HL-60 (cell line): ENCODE measurements at regions not wholly inside any gene's neighbourhood (a gene's known extent, or its start where the extent isn't known, plus 50 kb on each side); places are given as distances from the start of the nearest gene placed in this dataset.

ENCODE experiments used
- DNase-seq, 2 experiments: peaks; one replicate each; pipeline ENCODE4 v3.0.0-alpha.2; 2010 to 2020; ENCODE audit warnings: low read depth in 1 of 2, low spot score in 1 of 2
- H3K27ac ChIP-seq: fragments of 250-450 bp; sonication (Bioruptor Pico); replicated peaks from 2 replicates; pipeline ENCODE4 v1.5.1; 2020; ENCODE audit warnings: mild to moderate bottlenecking, moderate library complexity
- H3K27me3 ChIP-seq: fragments of 250-450 bp; sonication (Bioruptor Pico); 2 replicates; pipeline ENCODE4 v1.5.1; 2021; ENCODE audit warnings: mild to moderate bottlenecking, moderate library complexity; ENCODE audit not compliant: insufficient read depth, poor library complexity, severe bottlenecking
- H3K4me3 ChIP-seq: replicated peaks from 2 replicates; pipeline ENCODE4 v1.5.1; 2011; ENCODE audit warnings: mild to moderate bottlenecking, control low read depth, low read length; ENCODE audit not compliant: insufficient read depth
- GABPA ChIP-seq: IDR thresholded peaks from 2 replicates; pipeline ENCODE4 v1.6.1; 2012; ENCODE audit warnings: low read depth
- POLR2AphosphoS5 ChIP-seq: IDR thresholded peaks from 2 replicates; pipeline ENCODE4 v1.6.1; 2012; ENCODE audit warnings: low read depth
- REST ChIP-seq: IDR thresholded peaks from 2 replicates; pipeline ENCODE4 v1.6.1; 2012; ENCODE audit warnings: low read depth; ENCODE audit not compliant: insufficient replicate concordance
- SPI1 ChIP-seq: IDR thresholded peaks from 2 replicates; pipeline ENCODE4 v1.6.1; 2012; ENCODE audit warnings: low read depth, mild to moderate bottlenecking, borderline replicate concordance
- TF ChIP-seq, protein P1 (sequence below): IDR thresholded peaks from one replicate; pipeline ENCODE4 v1.5.1; 2011; ENCODE audit warnings: low read length, control low read depth, inconsistent platforms; ENCODE audit not compliant: insufficient read depth

- no peak overlapping the region for H3K4me3 ChIP-seq
- TF ChIP-seq, protein P1, sequence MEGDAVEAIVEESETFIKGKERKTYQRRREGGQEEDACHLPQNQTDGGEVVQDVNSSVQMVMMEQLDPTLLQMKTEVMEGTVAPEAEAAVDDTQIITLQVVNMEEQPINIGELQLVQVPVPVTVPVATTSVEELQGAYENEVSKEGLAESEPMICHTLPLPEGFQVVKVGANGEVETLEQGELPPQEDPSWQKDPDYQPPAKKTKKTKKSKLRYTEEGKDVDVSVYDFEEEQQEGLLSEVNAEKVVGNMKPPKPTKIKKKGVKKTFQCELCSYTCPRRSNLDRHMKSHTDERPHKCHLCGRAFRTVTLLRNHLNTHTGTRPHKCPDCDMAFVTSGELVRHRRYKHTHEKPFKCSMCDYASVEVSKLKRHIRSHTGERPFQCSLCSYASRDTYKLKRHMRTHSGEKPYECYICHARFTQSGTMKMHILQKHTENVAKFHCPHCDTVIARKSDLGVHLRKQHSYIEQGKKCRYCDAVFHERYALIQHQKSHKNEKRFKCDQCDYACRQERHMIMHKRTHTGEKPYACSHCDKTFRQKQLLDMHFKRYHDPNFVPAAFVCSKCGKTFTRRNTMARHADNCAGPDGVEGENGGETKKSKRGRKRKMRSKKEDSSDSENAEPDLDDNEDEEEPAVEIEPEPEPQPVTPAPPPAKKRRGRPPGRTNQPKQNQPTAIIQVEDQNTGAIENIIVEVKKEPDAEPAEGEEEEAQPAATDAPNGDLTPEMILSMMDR = no peak
- TF ChIP-seq POLR2AphosphoS5 (no peak), SPI1 (no peak), GABPA (no peak), REST (no peak)
- H3K27ac ChIP-seq = no peak overlapping the region
- DNase-seq = no peak
- H3K27me3 ChIP-seq = no peaks in the 10 kb centered on the region
Observed at GRCh38 chr10:43814663-43815062, 166.0 kb upstream of the ZNF32 start.

- no peak overlapping the region for H3K27ac ChIP-seq
- no peak for DNase-seq
- H3K27me3 ChIP-seq = no peaks in the 10 kb centered on the region
- no peak for TF ChIP-seq GABPA
- no peak for TF ChIP-seq SPI1
- no peak for TF ChIP-seq REST
- TF ChIP-seq, protein P1 = no peak
- no peak for TF ChIP-seq POLR2AphosphoS5
- H3K4me3 ChIP-seq = no peak overlapping the region
Observed at GRCh38 chr10:43811871-43812270, 163.2 kb upstream of the ZNF32 start.

DNA sequence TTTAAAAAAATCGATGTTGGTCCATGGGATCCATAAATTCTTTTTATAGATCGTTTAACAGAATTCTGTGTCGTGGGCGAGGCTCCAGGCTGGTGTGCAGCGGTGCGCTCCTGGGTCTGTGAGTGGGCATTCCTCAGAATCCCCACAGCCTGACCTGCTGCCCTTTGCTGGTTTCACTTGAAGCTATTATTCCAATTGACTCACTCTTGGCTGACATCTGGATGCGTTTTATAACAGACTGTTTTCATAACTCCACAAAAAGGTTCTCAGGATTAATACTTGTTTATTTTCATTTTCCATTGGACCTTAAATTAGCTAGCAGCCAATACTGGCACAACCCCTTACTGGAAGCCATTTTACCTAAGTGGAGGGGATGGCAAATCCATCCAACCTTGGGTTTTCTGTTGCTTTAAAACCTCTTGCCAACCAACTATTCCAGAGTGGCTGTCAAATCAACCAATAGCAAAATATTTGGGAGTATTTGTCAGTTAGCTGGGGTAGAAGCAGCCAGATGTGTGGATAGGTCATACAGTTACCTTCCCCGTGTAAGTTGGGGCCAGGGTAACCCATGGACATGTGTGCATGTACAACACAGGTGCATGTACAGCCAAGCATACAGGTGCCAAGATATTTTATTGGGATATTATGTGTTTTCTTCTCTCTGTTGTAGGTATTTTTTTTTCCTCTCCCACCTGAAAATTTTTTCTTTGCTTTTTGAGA lies 160.7 kb upstream of the ZNF32 start:
- TF ChIP-seq GABPA (no peak), POLR2AphosphoS5 (no peak), REST (no peak), SPI1 (no peak)
- TF ChIP-seq, protein P1 = no peak
- Histone ChIP-seq H3K4me3 (no peak overlapping the region), H3K27me3 (peaks cover 3% of the 10 kb centered on the region), H3K27ac (no peak overlapping the region)
- no peak for DNase-seq
